ENCODE measurements at regions not wholly inside any gene's neighbourhood (a gene's known extent, or its start where the extent isn't known, plus 50 kb on each side); places are given as distances from the start of the nearest gene placed in this dataset.

DNA sequence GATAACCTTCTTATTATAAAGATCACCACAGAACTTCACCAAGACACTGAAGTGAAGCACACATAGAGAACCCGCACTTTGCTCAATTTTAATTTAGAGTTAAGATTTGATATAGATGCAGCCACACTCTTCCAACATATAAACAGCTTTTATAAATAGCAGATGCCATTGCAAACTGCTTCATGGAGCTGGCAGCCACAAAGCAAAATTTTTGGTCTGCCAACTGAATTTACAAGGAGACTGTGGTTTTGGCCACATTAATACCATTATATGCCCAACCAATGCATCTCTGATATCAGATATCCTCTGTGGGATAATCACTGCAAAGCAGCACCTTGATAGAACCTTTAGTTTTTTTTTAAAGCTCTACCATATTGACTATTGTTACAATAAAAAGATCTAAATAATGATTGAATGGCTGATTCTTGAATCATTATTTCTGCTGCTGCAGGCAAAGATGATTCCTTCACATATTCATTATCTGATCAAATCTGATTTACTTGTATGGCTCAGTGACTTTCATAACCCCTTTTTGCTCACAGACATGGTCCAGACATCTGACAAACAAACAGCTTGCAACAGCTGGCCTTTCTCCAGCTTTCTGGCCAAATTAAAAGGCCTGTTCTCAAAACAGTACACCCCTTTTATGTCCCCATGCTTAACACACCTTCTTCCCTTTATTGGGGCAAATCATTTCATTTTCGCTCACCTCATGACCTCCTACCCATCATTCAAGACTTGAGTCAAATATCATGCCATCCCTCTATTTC lies 88.4 kb downstream of the METTL4 start:
- ChIA-PET POLR2A (ENCODE audit: partially characterized antibody) (no interaction called here), CTCF (ENCODE audit: partially characterized antibody) (no interaction called here)
- peaks cover 0 to 1% (median 0%) of the 10 kb centered on the region in 8 donors for H3K9me3 Mint-ChIP-seq
- H3K4me3 Mint-ChIP-seq = no peak overlapping the region
- H3K27me3 ChIP-seq (ENCODE audit: insufficient read depth, low read length) = no peaks in the 10 kb centered on the region
- no peaks in the 10 kb centered on the region for H3K4me1 ChIP-seq (ENCODE audit: insufficient read depth, low read length)
- H3K4me3 ChIP-seq (ENCODE audit: low read length in 2 of 2) = no peak overlapping the region
- H3K36me3 ChIP-seq (ENCODE audit: insufficient read depth, low read length) = no peaks in the 10 kb centered on the region
- intact Hi-C loops (cut with micrococcal nuclease) = no loop called here
- DNase-seq = no peak
- peaks cover 21 to 35% of the 10 kb centered on the region in 2 donors for H3K27me3 Mint-ChIP-seq
- H3K27ac ChIP-seq (ENCODE audit: low read depth, low read length) = no peak overlapping the region
- no peak overlapping the region for H3K27ac Mint-ChIP-seq
- no peaks in the 10 kb centered on the region for H3K36me3 Mint-ChIP-seq
- H3K9me3 ChIP-seq (ENCODE audit: control insufficient read depth in 1 of 2, low read length in 2 of 2) = no peaks in the 10 kb centered on the region
- no peaks in the 10 kb centered on the region for H3K4me1 Mint-ChIP-seq

DNA sequence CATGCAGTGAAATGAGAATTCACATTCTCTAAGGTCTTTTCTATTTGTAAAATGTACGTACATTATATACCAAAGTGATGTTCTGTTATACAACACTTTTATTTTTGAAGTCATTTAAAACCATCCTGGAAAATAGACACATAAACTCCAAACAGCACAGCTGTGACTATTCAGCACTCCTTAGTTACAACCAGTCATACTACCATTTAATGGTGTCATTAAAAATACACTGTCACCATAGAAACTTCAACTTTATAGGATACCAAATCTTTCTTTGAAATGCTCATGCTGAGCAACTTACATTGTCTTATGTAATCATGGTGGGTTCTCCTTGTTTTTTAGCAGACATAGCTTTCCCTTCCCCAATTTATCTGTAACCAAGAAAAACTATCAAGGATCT lies 85.3 kb downstream of the METTL4 start:
- no peaks in the 10 kb centered on the region for H3K4me1 ChIP-seq (ENCODE audit: insufficient read depth, low read length)
- H3K27me3 ChIP-seq (ENCODE audit: insufficient read depth, low read length) = no peaks in the 10 kb centered on the region
- no peak overlapping the region for H3K27ac Mint-ChIP-seq
- CTCF ChIA-PET (ENCODE audit: partially characterized antibody) = no interaction called here
- intact Hi-C loops (cut with micrococcal nuclease) = no loop called here
- H3K36me3 Mint-ChIP-seq = no peaks in the 10 kb centered on the region
- DNase-seq = no peak
- H3K4me1 Mint-ChIP-seq = no peaks in the 10 kb centered on the region
- no peaks in the 10 kb centered on the region for H3K36me3 ChIP-seq (ENCODE audit: insufficient read depth, low read length)
- no peaks in the 10 kb centered on the region for H3K9me3 ChIP-seq (ENCODE audit: control insufficient read depth in 1 of 2, low read length in 2 of 2)
- H3K4me3 Mint-ChIP-seq = no peak overlapping the region
- peaks cover 26 to 27% of the 10 kb centered on the region in 2 donors for H3K27me3 Mint-ChIP-seq
- H3K27ac ChIP-seq (ENCODE audit: low read depth, low read length) = no peak overlapping the region
- H3K4me3 ChIP-seq (ENCODE audit: low read length in 2 of 2) = no peak overlapping the region
- POLR2A ChIA-PET (ENCODE audit: partially characterized antibody) = no interaction called here
- H3K9me3 Mint-ChIP-seq = peaks cover 0 to 3% (median 0%) of the 10 kb centered on the region in 8 donors

DNA sequence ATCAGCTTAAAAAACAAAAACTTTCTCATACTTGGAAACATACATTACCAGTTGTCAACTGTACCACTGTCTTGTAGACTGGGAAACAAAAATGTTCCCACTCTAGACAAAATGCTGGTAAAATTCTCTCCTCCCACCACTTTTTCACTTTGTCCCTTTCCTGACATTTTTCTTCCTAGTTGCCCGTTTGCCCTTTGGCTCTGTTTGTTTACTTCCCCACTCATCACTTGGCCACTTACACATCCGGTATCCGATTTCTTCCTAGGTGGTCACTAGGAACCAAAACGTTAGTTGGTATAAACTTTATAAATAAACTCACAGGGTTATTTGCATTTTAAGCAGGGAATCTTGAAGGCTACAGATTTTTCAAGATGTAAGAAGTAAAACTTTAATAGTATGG lies 84.9 kb downstream of the METTL4 start:
- no peak for DNase-seq
- intact Hi-C loops (cut with micrococcal nuclease) = no loop called here
- Histone ChIP-seq H3K36me3 (ENCODE audit: insufficient read depth, low read length) (no peaks in the 10 kb centered on the region), H3K27me3 (ENCODE audit: insufficient read depth, low read length) (no peaks in the 10 kb centered on the region), H3K9me3 (ENCODE audit: control insufficient read depth in 1 of 2, low read length in 2 of 2) (no peaks in the 10 kb centered on the region), H3K27ac (ENCODE audit: low read depth, low read length) (no peak overlapping the region), H3K4me1 (ENCODE audit: insufficient read depth, low read length) (no peaks in the 10 kb centered on the region), H3K4me3 (ENCODE audit: low read length in 2 of 2) (no peak overlapping the region)
- Mint-ChIP-seq H3K27me3 (peaks cover 24 to 27% of the 10 kb centered on the region in 2 donors), H3K27ac (no peak overlapping the region), H3K36me3 (no peaks in the 10 kb centered on the region), H3K4me1 (no peaks in the 10 kb centered on the region), H3K4me3 (no peak overlapping the region), H3K9me3 (peaks cover 0 to 3% (median 0%) of the 10 kb centered on the region in 8 donors)
- ChIA-PET POLR2A (ENCODE audit: partially characterized antibody) (no interaction called here), CTCF (ENCODE audit: partially characterized antibody) (no interaction called here)
